Ishikawa (cell line): ENCODE measurements at regions not wholly inside any gene's neighbourhood (a gene's known extent, or its start where the extent isn't known, plus 50 kb on each side); places are given as distances from the start of the nearest gene placed in this dataset.

ENCODE experiments used
- EP300 ChIP-seq: IDR thresholded peaks from 2 replicates; pipeline ENCODE4 v1.6.1; 2012; ENCODE audit warnings: borderline replicate concordance
- MAX ChIP-seq: IDR thresholded peaks from 2 replicates; pipeline ENCODE4 v1.6.1; 2012
- RAD21 ChIP-seq: IDR thresholded peaks from 2 replicates; pipeline ENCODE4 v1.6.1; 2012; ENCODE audit warnings: low read depth
- TAF1 ChIP-seq: IDR thresholded peaks from 2 replicates; pipeline ENCODE4 v1.6.1; 2012; ENCODE audit warnings: low read depth, mild to moderate bottlenecking
- TEAD4 ChIP-seq: IDR thresholded peaks from 2 replicates; pipeline ENCODE4 v1.6.1; 2012
- YY1 ChIP-seq: IDR thresholded peaks from 2 replicates; pipeline ENCODE4 v1.6.1; 2012; ENCODE audit warnings: low read depth
- TF ChIP-seq, protein P1 (sequence below): IDR thresholded peaks from 2 replicates; pipeline ENCODE4 v1.6.1; 2012

- no peak for TF ChIP-seq EP300
- no peak for TF ChIP-seq TEAD4
- TF ChIP-seq YY1: no peak
- no peak for TF ChIP-seq MAX
- TF ChIP-seq, protein P1, sequence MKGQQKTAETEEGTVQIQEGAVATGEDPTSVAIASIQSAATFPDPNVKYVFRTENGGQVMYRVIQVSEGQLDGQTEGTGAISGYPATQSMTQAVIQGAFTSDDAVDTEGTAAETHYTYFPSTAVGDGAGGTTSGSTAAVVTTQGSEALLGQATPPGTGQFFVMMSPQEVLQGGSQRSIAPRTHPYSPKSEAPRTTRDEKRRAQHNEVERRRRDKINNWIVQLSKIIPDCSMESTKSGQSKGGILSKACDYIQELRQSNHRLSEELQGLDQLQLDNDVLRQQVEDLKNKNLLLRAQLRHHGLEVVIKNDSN: no peak
- no peak for TF ChIP-seq TAF1
- no peak for TF ChIP-seq RAD21
Measured at GRCh38 chr3:118531816-118532215, 502.8 kb downstream of the IGSF11 start.
